ENCODE measurements at regions not wholly inside any gene's neighbourhood (a gene's known extent, or its start where the extent isn't known, plus 50 kb on each side); places are given as distances from the start of the nearest gene placed in this dataset.

DNA sequence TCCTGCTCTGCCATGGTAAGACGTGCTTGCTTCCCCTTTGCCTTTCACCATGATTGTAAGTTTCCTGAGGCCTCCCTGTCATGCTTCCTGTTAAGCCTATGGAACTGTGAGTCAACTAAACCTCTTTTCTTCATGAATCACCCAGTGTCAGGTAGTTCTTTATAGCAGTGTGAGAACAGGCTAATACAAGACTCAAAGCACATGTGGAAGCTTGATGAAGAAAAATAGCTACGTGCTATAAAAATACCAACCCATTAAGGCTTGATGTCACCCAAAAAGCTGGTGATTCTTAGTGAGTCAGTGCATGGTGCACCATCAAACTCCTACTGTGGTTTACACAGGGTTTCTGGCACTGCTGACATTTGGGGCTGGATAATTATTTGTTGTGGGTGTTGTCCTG, 332.2 kb downstream of the TMEM167A start:
- TF ChIP-seq CTCF (IDR thresholded peaks at IDR 0.05; ENCODE audit: low read depth, low read length) (no peak), EZH2phosphoT487 (IDR thresholded peaks at IDR 0.05; ENCODE audit: low read depth) (no peak)
